ENCODE measurements at regions not wholly inside any gene's neighbourhood (a gene's known extent, or its start where the extent isn't known, plus 50 kb on each side); places are given as distances from the start of the nearest gene placed in this dataset.
"Not testable (repeated sequence)": the region's sequence is repeated elsewhere in the genome, so short reads cannot be mapped to it uniquely, and the experiment has no call there.

DNA sequence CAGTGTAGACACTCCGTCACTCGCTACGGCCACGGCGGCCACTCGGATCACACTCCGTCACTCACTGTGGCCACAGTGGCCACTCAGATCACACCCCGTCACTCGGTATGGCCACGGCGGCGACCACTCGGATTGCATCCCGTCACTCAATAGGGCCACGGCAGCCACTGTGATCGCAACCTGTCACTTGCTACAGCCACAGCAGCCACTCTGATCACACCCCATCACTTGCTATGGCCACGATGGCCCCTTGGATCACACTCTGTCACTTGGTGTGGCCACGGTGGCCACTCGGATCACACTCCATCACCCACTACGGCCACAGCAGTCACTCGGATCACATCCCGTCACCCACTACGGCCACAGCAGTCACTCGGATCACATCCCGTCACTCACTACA is 175.3 kb downstream of the LAT start:
- DNase-seq (ENCODE audit: low spot score), result not testable (repeated sequence)

DNA sequence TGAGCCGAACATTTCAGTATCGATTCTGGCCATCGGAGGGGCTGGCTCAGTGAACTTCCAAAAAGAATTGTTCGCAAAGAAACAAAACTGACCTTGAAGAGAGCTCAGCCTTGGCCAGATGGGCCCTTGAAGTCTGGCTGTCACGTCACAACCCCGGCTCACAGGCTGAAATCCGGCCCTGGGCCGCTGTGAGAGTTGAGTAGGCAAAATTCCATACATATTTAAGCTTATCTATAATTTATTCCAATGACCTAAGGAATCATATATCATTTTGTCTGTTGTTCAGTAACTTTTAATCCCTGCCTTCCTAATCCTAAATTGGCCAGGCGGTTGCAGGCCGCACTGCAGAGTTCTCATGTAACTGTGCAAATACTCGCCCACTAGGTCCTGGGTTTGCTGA is 174.8 kb downstream of the LAT start:
- not testable (repeated sequence) for DNase-seq (ENCODE audit: low spot score)

DNA sequence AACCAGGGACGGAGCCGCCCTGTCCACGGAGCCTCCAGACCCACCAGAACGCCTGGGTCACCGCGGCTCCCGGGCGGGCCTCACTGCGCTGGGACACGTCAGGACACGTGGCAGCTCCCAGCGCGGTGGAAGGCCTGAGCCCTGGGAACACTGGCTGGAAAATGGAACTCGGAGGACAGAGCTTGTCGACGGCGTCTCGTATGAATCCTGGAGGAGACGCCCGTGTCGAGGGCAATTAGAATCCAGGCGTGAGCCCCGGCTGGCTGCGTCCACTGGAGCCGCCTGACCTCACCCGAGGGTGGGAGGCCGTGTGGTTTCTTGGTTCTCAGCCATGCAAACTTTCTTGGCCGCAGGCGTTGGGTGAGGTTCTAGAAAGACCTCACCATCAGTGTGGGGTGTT is 173.9 kb downstream of the LAT start:
- no peak for DNase-seq (ENCODE audit: low spot score)

DNA sequence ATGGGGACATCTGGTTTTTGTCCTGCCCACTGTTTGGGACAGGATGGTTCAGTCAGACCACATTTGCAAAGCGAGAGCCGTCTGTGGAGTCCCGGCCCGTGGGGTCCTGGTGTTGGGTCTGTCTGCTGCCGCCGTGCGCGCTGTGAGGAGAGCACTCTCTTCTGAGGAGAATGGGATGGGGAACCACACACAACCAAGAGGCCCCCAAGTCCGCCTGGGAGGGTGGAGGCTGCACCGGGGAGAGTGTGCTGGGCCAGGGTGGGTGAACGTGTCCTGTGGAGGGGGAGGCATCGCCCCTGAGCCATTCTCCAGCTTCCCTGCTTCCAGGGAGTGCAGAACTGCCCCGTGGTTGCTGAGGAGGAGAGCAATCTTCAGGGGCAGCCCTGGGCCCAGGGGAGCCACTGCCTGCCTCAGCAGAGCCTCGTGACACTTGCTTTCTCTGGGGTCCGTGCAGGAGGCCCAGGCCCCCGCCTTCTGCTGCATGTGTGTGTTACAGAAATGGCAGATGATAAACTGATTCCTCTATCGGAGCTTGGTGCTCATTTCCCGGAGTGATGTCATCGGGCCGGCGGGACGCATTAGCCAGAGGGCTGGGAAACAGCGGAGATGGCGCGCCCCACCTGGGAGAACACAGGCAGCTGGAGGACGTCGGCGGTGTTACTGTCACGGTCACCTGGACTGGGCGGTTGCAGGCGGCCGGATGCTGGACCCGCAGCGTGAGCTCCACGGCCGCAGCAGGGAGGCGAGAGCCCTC is 173.4 kb downstream of the LAT start:
- not testable (repeated sequence) for DNase-seq (ENCODE audit: low spot score)

DNA sequence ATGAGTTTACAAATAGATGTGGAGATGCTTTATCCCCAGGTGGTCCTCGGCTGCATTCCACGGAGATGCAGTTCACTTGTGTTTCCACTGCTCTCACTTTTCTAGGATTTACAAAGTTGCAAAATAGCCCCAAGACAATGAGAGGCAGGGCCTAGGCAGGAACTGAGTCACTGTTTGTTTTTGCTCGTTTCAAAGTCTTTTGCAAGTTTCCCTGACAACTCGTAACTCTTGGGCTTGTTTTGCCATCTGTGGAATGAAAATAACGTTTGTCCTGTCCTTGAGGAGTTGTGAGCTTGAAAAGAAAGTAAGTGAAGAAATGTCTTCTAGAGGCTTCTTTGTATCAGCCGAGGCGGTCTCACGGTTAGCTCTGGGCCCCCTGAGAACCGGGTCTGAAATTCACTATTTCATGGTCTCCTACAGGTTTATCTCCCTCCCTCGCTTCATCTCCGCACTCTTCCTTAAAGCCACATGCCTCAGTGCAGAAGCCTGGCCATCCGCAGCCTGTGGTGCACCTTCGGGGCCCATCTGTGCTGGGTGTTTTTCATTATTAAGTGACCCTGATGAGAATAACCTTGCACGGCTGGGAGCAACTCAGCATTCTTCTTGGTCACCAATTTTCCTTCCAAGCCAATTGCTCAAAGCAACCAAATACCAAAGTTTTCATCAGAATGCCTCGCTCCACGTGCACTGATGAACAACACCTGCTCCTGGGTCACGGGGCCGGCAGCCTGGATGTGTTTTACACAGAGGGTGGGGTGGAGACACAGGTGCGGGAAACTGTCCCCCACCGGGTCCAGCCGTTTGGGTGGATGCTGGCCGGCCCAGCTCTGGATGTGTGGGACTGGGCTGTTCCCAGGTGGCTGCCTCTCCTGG is 172.4 kb downstream of the LAT start:
- DNase-seq (ENCODE audit: low spot score), result not testable (repeated sequence)

DNA sequence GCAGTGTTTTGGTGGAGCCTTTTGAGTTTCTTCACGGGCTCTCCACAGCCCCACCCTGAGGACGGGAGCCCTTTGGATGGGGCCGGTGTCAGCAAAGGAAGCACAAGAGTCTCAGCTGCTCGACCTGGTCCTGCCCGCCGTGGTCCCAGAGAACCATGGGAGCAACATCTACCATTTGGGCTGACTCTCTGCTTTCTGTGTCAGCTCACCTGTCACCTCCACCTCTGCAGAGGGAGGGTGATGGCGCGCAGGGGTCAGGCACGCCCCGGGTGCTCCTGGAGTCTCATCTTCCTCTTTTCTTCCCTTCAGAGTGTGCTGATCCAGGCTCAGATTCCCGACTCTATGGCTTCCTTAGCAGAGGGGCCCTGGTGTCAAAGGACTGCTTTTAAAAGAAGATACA is 171.7 kb downstream of the LAT start:
- DNase-seq (ENCODE audit: low spot score), result no peak

DNA sequence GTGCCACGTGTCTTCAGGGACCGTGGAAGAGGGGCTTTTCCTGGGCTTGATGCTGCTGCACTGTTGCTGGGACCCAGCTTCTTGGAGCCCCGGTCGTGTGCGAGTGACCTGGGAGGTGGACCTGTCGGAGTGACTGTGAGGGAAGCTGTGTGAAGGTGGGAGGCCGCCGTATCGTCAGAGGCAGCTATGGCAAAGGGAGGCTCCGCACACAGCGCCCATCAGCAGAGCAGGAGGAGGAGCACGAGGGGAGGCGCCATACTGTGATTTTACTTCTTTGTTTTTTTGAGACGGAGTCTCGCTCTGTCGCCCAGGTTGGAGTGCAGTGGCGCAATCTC is 171.0 kb downstream of the LAT start:
- not testable (repeated sequence) for DNase-seq (ENCODE audit: low spot score)

DNA sequence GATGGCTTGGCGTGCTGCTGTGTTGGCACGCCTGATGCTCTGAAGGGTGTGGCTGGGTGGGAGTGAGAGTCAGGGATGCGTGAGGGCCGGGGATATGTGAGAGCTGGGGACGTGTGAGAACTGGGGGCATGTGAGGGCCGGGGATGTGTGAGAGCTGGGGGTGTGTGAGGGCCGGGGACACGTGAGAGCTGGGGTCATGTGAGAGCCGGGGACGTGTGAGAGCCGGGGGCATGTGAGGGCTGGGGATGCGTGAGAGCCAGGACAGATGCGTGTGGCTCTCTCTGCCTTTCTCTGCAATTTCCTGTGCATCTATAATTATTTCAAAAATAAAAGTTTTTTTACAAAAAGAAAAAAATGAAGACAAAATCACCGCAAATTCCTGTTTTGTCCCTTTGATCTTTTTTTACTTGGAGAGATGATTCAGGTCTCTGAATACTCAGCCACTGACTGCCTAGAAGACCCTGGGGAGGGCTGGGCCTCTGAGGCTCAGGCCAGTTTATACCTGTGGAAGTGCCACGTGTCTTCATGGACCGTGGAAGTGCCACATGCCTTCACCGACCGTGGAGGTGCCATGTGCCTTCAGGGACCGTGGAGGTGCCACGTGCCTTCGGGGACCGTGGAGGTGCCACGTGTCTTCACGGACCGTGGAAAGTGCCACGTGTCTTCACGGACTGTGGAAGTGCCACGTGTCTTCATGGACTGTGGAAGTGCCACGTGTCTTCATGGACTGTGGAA is 170.4 kb downstream of the LAT start:
- DNase-seq (ENCODE audit: low spot score), result not testable (repeated sequence)

DNA sequence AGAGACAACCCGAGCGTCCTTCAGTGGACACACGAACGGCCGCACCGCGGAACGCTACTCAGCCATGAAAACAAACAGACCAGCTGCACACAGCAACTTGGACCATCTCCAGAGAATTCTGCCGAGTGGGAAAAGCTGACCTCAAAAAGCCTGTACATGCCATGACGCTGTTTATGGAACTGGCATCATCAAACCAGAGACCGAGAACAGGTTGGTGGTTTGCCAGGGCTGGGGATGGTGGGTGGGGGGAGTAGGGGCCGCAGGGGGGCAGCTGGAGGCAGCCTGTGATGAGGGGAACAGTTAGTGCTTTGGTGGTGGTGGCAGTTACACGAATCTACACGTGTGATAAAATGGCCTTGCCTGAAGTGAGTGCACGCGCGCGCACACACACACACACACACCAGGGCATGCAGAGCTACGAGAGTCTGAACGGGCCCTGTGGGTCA is 169.8 kb downstream of the LAT start:
- DNase-seq (ENCODE audit: low spot score), result no peak

DNA sequence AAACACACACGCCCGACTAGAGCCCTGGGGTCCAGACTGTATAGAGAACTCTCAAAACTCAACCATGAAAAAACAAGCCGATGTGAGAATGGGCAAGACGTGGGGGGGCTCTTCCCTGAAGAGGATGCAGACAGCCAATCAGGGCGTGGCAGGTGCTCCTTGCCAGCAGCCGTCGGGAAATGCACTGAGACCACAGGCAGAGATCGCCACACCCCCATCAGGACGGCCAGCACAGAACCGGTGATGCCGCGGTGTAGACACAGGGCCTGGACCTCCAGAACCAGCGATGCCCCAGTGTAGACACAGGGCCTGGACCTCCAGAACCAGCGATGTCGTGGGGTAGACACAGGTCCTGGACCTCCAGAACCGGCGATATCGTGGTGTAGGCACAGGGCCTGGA is 169.2 kb downstream of the LAT start:
- DNase-seq (ENCODE audit: low spot score), result no peak

DNA sequence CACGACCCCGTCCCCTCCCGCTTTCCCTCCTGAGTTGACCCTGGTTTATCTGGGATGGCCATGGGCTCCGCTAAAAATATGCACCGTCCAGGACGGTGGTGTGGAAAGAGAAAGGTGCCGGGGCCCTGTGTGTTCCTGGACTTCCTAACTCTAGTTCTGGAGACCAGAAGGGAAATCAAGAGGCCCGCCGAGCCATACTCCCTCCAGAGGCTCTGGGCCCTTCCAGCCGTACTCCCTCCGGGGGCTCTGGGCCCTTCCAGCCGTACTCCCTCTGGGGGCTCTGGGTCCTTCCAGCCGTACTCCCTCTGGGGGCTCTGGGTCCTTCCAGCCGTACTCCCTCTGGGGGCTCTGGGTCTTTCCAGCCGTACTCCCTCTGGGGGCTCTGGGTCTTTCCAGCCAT is 168.5 kb downstream of the LAT start:
- DNase-seq (ENCODE audit: low spot score), result not testable (repeated sequence)

DNA sequence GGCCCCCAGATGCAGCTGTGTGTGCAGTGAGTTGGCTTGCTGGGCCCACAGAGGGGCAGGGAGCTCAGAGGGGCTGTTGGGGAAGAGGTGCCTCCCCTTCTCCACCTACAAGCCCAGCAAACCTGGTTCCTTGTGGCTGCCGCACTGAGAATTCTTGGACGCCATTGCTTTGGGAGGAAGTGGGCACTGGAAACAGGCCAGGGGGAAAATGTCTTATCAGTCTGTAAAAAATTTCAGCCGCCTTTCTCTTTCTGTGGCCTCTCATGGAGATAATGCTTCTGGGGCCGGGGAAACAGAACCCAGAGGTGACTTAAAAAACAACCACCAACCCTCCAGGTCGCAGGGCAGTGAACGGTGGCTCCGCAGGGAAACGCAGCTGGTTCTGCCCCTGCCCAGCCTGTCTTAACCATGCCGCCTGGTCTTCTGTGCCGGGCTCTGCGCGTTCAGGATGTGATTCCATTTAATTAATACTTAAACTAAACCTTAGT is 167.7 kb downstream of the LAT start:
- not testable (repeated sequence) for DNase-seq (ENCODE audit: low spot score)

DNA sequence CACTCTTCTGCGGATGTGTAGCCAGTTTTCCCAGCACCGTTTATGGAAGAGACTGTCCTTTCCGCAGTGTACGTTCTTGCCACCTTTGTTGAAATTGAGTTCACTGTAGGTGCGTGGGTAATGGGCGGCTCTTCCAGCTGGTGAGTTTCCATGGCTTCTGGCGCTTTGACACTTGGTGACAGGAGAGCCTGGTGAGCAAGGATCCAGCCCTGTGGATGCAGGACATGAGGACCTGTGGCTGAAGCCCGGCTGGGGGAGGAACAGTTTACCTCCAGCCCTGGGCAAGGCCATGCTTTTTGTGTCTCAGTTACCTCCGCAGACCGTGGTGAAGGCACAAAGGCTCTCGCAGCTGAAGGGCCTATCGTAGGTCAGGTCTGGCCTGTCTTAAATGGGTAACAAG is 166.5 kb downstream of the LAT start:
- no peak for DNase-seq (ENCODE audit: low spot score)

DNA sequence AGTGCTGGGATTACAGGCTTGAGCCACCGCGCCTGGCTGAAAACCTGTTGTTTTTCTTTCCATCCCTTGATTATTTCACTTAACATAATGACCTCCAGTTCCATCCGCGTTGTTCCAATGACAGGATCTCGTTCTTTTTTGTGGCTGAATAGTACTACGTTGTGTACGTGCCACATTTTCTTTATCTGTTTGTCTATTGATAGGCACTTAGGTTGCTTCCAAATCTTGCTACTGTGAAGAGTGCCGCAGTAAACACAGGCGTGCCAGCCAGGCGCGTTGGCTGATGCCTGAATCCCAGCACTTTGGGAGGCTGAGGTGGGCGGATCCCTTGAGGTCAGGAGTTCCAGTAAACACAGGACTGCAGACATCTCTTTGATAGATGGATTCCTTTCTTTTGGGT is 165.1 kb downstream of the LAT start:
- not testable (repeated sequence) for DNase-seq (ENCODE audit: low spot score)

DNA sequence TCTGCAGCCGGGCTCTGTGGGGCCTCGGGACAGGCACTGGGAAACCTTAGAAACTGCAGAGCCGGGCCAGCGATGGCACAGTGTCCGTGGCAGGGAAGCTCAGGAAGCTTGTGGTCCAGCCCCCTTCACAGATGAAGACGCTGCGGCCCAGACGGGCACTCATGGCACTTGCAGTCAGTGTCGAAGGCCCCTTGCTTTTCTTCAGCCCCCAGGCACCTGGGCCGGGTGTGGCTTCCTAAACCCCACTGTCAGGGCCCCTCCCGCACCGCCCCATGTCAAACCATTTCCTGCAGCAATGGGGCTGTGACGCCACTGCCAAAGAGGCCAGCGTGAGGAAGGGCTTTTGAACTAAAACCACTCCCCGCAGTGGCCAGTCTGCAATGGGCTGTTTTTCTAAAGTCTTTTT is 164.0 kb downstream of the LAT start:
- DNase-seq (ENCODE audit: low spot score), result no peak

DNA sequence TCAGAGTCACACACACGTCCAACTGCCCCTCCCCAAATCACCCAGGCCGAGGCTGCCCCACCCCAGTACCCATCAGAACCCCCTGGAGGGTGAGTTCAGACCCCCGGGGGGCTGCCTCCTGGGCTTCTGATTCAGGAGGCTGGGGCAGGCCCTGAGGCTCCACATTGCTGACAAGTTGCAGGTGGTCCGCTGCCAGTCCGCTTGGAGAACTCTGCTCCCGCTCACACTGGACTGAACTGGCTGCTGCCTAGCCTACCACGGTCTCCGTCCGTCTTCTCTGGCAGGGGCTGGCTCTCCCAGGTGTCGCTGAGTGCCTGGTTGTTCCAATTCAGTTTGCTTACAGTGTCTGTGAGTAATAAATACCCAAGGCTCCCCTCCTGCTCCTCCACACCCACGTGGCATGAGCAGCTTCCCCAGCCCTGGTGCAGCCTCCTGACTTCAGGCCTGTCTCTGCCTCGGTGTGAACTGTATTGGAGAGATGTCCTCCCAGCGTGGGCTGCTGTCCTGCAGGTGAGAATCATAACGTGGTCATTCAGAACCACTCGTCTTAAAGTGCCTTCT is 163.4 kb downstream of the LAT start:
- DNase-seq (ENCODE audit: low spot score), result no peak

DNA sequence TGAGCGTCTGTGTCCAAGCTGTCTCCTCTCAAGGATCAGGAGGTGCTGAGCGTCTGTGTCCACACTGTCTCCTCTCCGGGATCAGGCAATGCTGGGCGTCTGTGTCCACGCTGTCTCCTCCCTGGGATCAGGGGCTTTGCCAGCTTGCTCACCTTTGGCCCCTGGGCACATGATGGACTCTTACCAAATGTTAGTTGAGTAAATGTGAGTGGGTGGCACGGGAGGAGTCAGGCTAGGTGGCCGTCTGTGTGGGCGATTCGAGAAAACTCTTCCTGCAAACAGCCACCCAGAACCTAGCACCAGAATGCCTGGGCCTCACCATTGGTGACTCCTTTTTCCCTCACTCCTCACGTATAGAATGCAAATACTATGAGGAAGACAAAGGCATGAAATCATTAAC is 162.9 kb downstream of the LAT start:
- not testable (repeated sequence) for DNase-seq (ENCODE audit: low spot score)

DNA sequence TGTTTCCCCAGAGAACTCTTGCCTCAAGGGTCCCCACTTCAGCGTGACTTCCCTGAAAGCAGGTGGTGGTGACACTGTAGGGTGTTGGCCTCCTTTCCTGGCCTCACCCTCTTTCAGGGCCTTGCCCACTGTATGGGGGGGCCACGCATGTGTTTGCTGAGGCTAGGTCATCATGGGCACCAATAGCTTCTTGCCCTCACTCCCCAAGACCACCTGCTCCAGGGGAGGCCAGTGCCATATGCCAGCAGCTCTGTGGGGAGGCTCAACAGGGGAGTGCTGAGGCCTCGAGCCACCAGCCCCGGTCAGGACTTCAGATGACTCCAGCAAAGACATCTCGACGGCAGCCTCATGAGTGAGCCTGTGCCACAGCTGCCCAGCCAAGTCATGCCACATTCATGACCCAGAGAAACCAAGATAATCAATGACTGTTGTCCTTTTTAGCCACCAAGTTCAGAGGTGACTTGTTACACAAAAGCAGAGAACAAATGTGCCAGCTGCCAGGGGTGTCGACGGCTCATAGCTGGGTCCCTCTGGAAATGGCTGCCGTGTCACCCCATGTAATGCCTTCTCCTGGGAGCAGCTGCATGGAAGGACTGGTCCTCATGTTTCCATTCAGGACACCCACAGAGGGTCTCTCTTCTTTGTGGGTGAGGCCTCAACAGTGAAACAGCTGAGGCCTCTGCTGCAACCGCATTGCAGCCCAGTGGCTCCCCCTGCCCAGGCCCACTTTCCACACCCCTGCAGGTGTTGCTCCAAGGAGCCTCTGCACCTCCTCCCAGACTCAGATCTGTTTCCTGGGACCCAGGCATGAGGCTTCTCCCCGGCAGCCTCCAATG is 162.2 kb downstream of the LAT start:
- DNase-seq (ENCODE audit: low spot score), result not testable (repeated sequence)

DNA sequence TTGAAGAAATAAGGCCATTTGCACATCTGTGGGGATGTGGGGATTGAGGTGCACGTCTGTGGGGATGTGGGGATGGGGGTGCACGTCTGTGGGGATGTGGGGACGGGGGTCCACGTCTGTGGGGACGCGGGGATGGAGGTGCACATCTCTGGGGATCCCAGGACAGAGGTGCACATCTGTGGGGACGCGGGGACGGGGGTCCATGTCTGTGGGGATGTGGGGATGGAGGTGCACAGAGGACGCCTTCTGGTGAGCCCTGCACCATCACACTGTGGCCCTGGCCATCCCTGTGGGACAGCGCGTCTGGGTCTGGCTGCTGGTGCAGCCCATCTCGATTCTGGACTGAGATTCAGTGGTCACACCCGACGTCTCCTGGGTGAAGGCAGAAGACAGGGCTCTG is 161.4 kb downstream of the LAT start:
- DNase-seq (ENCODE audit: low spot score), result no peak

DNA sequence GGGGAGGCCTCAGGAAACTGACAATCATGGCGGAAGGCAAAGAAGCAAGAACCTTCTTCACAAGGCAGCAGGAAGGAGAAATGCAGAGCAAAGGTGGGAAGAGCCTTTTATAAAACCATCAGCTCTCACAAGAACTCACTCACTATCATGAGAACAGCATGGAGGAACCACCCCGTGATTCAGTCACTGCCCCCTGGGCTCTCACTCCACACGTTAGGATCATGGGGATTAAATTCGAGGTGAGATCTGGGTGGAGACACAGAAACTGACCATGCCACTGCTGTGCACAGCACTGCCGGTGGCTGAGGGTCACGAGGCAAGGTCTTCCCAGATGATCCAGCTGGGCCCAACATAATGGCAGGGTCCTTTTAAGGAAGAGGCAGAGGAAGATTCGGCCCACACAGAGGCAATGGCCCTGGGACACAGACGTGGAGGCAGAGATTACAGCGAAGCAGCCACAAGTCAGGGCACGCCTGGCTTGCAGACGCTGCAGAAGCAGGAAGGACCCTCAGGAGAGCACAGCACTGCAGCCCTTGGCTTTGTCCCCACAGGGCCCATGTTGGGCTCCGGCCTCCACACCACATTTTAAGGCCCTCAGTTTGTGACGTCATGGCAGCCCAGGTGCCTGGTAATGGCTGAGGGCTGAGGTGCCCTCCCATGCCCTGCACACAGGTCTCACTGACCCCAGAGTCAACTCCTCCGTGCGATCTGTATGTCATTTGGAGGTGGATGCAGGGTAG is 160.8 kb downstream of the LAT start:
- DNase-seq (ENCODE audit: low spot score), result not testable (repeated sequence)

Data from globus pallidus (tissue), 1 donor.